ENCODE measurements at regions not wholly inside any gene's neighbourhood (a gene's known extent, or its start where the extent isn't known, plus 50 kb on each side); places are given as distances from the start of the nearest gene placed in this dataset.

DNA sequence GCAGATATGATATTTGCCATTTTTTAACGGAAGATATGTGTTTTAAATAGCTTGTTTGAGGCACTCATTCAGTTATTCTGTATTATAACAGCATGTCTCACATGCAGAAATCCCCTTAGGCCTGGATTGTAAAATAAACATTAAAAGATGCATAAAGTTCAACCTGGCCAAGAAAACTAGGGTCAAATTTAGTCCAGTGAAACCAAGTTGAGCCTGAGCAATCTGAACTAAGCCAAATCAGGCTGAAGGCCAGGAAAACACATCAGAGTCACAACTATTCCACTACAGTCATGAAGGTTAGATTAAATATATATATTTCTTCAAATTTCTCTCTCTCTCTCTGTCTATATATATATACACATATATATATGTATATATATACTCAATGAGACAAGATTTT, 504.8 kb downstream of the SLITRK1 start:
- TF ChIP-seq SPI1 (IDR thresholded peaks at IDR 0.05; ENCODE audit: borderline replicate concordance, low read depth) (no peak), POLR2AphosphoS5 (IDR thresholded peaks at IDR 0.05; ENCODE audit: low read depth) (no peak)
- TF ChIP-seq, protein P1, sequence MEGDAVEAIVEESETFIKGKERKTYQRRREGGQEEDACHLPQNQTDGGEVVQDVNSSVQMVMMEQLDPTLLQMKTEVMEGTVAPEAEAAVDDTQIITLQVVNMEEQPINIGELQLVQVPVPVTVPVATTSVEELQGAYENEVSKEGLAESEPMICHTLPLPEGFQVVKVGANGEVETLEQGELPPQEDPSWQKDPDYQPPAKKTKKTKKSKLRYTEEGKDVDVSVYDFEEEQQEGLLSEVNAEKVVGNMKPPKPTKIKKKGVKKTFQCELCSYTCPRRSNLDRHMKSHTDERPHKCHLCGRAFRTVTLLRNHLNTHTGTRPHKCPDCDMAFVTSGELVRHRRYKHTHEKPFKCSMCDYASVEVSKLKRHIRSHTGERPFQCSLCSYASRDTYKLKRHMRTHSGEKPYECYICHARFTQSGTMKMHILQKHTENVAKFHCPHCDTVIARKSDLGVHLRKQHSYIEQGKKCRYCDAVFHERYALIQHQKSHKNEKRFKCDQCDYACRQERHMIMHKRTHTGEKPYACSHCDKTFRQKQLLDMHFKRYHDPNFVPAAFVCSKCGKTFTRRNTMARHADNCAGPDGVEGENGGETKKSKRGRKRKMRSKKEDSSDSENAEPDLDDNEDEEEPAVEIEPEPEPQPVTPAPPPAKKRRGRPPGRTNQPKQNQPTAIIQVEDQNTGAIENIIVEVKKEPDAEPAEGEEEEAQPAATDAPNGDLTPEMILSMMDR (IDR thresholded peaks at IDR 0.05; ENCODE audit: insufficient read depth, low read length) = no peak
- TF ChIP-seq, protein P2, sequence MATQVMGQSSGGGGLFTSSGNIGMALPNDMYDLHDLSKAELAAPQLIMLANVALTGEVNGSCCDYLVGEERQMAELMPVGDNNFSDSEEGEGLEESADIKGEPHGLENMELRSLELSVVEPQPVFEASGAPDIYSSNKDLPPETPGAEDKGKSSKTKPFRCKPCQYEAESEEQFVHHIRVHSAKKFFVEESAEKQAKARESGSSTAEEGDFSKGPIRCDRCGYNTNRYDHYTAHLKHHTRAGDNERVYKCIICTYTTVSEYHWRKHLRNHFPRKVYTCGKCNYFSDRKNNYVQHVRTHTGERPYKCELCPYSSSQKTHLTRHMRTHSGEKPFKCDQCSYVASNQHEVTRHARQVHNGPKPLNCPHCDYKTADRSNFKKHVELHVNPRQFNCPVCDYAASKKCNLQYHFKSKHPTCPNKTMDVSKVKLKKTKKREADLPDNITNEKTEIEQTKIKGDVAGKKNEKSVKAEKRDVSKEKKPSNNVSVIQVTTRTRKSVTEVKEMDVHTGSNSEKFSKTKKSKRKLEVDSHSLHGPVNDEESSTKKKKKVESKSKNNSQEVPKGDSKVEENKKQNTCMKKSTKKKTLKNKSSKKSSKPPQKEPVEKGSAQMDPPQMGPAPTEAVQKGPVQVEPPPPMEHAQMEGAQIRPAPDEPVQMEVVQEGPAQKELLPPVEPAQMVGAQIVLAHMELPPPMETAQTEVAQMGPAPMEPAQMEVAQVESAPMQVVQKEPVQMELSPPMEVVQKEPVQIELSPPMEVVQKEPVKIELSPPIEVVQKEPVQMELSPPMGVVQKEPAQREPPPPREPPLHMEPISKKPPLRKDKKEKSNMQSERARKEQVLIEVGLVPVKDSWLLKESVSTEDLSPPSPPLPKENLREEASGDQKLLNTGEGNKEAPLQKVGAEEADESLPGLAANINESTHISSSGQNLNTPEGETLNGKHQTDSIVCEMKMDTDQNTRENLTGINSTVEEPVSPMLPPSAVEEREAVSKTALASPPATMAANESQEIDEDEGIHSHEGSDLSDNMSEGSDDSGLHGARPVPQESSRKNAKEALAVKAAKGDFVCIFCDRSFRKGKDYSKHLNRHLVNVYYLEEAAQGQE (IDR thresholded peaks at IDR 0.05; ENCODE audit: insufficient replicate concordance, low read depth) = no peak
- no peaks in the 10 kb centered on the region for H3K27me3 ChIP-seq (ENCODE audit: insufficient read depth, poor library complexity, severe bottlenecking)
- DNase-seq (ENCODE audit: low read depth in 1 of 2, low spot score in 1 of 2) = no peak

DNA sequence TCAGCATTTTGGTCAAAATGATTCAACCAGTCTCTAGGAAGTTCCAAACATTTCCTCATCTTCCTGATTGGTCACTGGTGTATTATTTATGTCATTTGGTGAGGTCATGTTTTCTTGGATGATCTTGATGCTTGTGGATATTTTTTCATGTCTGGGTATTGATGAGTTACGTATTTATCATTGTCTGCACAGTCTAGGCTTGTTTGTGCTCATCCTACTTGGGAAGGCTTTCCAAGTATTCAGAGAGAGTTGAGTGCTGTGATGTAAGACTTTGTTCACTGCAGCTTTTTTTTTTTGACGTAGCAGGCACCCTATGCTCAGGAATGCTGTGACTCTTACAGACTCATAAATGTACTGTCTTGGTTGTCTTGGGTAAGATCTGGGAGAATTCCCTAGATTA, 509.5 kb downstream of the SLITRK1 start:
- Histone ChIP-seq H3K27ac (replicated peaks) (no peak overlapping the region), H3K4me3 (replicated peaks; ENCODE audit: insufficient read depth, low read length) (no peak overlapping the region), H3K27me3 (ENCODE audit: insufficient read depth, poor library complexity, severe bottlenecking) (no peaks in the 10 kb centered on the region)
- no peak for DNase-seq (ENCODE audit: low read depth in 1 of 2, low spot score in 1 of 2)
- TF ChIP-seq GABPA (IDR thresholded peaks at IDR 0.05; ENCODE audit: low read depth) (no peak), SPI1 (IDR thresholded peaks at IDR 0.05; ENCODE audit: borderline replicate concordance, low read depth) (no peak), POLR2AphosphoS5 (IDR thresholded peaks at IDR 0.05; ENCODE audit: low read depth) (no peak)
- TF ChIP-seq, protein P1 (IDR thresholded peaks at IDR 0.05; ENCODE audit: insufficient read depth, low read length) = no peak
- TF ChIP-seq, protein P2 (IDR thresholded peaks at IDR 0.05; ENCODE audit: insufficient replicate concordance, low read depth) = no peak

More for the DNA sequence above, 504.8 kb downstream of the SLITRK1 start:
- Histone ChIP-seq H3K27ac (replicated peaks) (no peak overlapping the region), H3K4me3 (replicated peaks; ENCODE audit: insufficient read depth, low read length) (no peak overlapping the region)

DNA sequence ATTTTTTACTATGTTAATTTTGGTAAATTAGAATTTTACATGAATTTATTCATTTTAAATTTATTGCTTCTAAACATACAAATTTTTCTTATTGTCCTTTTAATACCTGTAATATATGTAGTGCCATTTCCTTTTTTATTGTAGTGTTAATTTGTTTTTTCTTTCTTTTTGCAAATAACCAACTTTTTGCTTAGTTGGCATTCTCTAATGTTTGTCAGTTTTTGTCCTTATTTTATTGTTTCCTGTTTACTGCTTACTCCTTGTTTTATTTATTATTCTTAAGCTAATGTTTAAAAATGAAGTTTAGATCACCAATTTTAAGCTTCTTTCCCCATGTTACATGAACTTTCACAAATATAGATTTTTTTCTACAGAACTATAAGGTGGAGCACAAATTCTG, 516.6 kb downstream of the SLITRK1 start:
- DNase-seq (ENCODE audit: low read depth in 1 of 2, low spot score in 1 of 2) = no peak

DNA sequence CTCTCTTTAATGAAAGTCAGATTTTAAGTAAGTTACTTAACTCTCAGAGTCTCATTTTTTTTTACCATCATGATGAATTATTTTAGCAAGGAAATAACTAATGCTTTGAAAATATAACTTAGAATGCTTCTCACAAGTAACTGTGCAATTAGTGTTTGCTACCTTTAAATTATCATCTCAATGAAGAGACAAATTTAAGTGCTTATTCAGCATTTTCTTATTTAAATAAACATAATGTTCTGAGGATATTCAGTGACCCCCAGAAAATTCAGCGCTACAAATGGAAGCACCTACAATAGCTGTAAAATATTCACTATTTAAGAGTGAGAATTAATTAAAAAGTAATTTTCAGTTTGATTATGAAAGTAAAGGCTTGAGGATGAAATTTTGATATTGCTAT, 527.2 kb downstream of the SLITRK1 start:
- no peak overlapping the region for H3K4me3 ChIP-seq (replicated peaks; ENCODE audit: insufficient read depth, low read length)
- no peak for DNase-seq (ENCODE audit: low read depth in 1 of 2, low spot score in 1 of 2)
- H3K27ac ChIP-seq (replicated peaks) = no peak overlapping the region
- TF ChIP-seq POLR2AphosphoS5 (IDR thresholded peaks at IDR 0.05; ENCODE audit: low read depth) (no peak), GABPA (IDR thresholded peaks at IDR 0.05; ENCODE audit: low read depth) (no peak), SPI1 (IDR thresholded peaks at IDR 0.05; ENCODE audit: borderline replicate concordance, low read depth) (no peak)
- TF ChIP-seq, protein P2 (IDR thresholded peaks at IDR 0.05; ENCODE audit: insufficient replicate concordance, low read depth) = no peak
- TF ChIP-seq, protein P1 (IDR thresholded peaks at IDR 0.05; ENCODE audit: insufficient read depth, low read length) = no peak
- H3K27me3 ChIP-seq (ENCODE audit: insufficient read depth, poor library complexity, severe bottlenecking) = no peaks in the 10 kb centered on the region

More for the DNA sequence above, 516.6 kb downstream of the SLITRK1 start:
- H3K27me3 ChIP-seq (ENCODE audit: insufficient read depth, poor library complexity, severe bottlenecking) = no peaks in the 10 kb centered on the region
- H3K27ac ChIP-seq (replicated peaks) = no peak overlapping the region
- no peak overlapping the region for H3K4me3 ChIP-seq (replicated peaks; ENCODE audit: insufficient read depth, low read length)
- TF ChIP-seq, protein P1 (IDR thresholded peaks at IDR 0.05; ENCODE audit: insufficient read depth, low read length) = no peak
- TF ChIP-seq SPI1 (IDR thresholded peaks at IDR 0.05; ENCODE audit: borderline replicate concordance, low read depth) = no peak

All from HL-60 (cell line).